Urothelium cell line (cell line): ENCODE measurements at regions not wholly inside any gene's neighbourhood (a gene's known extent, or its start where the extent isn't known, plus 50 kb on each side); places are given as distances from the start of the nearest gene placed in this dataset.

Experiments
- DNase-seq: peaks from one replicate; pipeline ENCODE4 v3.0.0; 2011; ENCODE audit warnings: low spot score, mixed read lengths
- FAIRE-seq: peaks from 2 replicates; lab custom pipeline; 2011; peaks lifted over from hg19 to GRCh38; lab: Jason Lieb, UNC

- no peak for FAIRE-seq
- DNase-seq = no peak
Measured at GRCh38 chr1:229022595-229023333, 248.1 kb upstream of the RAB4A start.

- DNase-seq (no peak), FAIRE-seq (no peak)
Measured at GRCh38 chr1:229023651-229024300, 247.1 kb upstream of the RAB4A start.

- DNase-seq (peak; percentile 91), FAIRE-seq (no peak)
Measured at GRCh38 chr1:229024528-229025130, 246.3 kb upstream of the RAB4A start.

- FAIRE-seq (no peak), DNase-seq (no peak)
Measured at GRCh38 chr1:229025576-229025975, 245.3 kb upstream of the RAB4A start.

GRCh38 chr1:229027158-229027557 lies 243.8 kb upstream of the RAB4A start:
- no peak for DNase-seq
- no peak for FAIRE-seq

GRCh38 chr1:229027622-229028182 lies 243.2 kb upstream of the RAB4A start:
- DNase-seq = no peak

GRCh38 chr1:229028544-229028943 lies 242.4 kb upstream of the RAB4A start:
- DNase-seq (no peak), FAIRE-seq (no peak)

More at GRCh38 chr1:229027622-229028182, 243.2 kb upstream of the RAB4A start:
- FAIRE-seq = no peak

- DNase-seq (no peak), FAIRE-seq (no peak)
Measured at GRCh38 chr1:229028987-229029878, 241.7 kb upstream of the RAB4A start.

GRCh38 chr1:229029879-229030235 lies 241.1 kb upstream of the RAB4A start:
- DNase-seq (no peak), FAIRE-seq (no peak)

- FAIRE-seq (no peak), DNase-seq (no peak)
Measured at GRCh38 chr1:229030630-229031029, 240.3 kb upstream of the RAB4A start.

- FAIRE-seq = no peak
- no peak for DNase-seq
Measured at GRCh38 chr1:229031061-229031460, 239.8 kb upstream of the RAB4A start.

- DNase-seq (no peak), FAIRE-seq (no peak)
Measured at GRCh38 chr1:229031481-229032341, 239.2 kb upstream of the RAB4A start.

- DNase-seq = no peak
- FAIRE-seq = no peak
Measured at GRCh38 chr1:229032375-229032774, 238.5 kb upstream of the RAB4A start.

GRCh38 chr1:229033480-229033879 lies 237.4 kb upstream of the RAB4A start:
- FAIRE-seq (no peak), DNase-seq (no peak)

GRCh38 chr1:229034342-229034741 lies 236.6 kb upstream of the RAB4A start:
- no peak for FAIRE-seq
- no peak for DNase-seq

- FAIRE-seq = no peak
- DNase-seq = no peak
Measured at GRCh38 chr1:229035054-229035747, 235.7 kb upstream of the RAB4A start.

- FAIRE-seq = no peak
- no peak for DNase-seq
Measured at GRCh38 chr1:229035748-229036082, 235.2 kb upstream of the RAB4A start.

GRCh38 chr1:229037806-229038405 lies 233.0 kb upstream of the RAB4A start:
- no peak for FAIRE-seq
- no peak for DNase-seq
